PFSK-1 (cell line): ENCODE measurements at regions not wholly inside any gene's neighbourhood (a gene's known extent, or its start where the extent isn't known, plus 50 kb on each side); places are given as distances from the start of the nearest gene placed in this dataset.

Experiments
- FOXP2 ChIP-seq: optimal IDR thresholded peaks from 2 replicates; pipeline ENCODE3; 2011; ENCODE audit warnings: borderline replicate concordance, control low read depth, inconsistent platforms; ENCODE audit not compliant: insufficient read depth; ENCODE audit errors: extremely low read length, extremely low read depth
- POLR2AphosphoS5 ChIP-seq: IDR thresholded peaks from 2 replicates; pipeline ENCODE4 v1.6.1; 2012; ENCODE audit warnings: low read depth, mild to moderate bottlenecking, control low read depth, low read length, moderate library complexity
- SIN3A ChIP-seq: IDR thresholded peaks from 2 replicates; pipeline ENCODE4 v1.6.1; 2012; ENCODE audit warnings: mild to moderate bottlenecking, low read length, moderate library complexity, borderline replicate concordance; ENCODE audit not compliant: insufficient read depth
- TAF1 ChIP-seq: IDR thresholded peaks from 2 replicates; pipeline ENCODE4 v1.6.1; 2012; ENCODE audit warnings: low read length, control low read depth, borderline replicate concordance; ENCODE audit not compliant: insufficient read depth
- TF ChIP-seq, protein P1 (sequence below), 2 experiments: IDR thresholded peaks; 2 replicates each; pipeline versions ENCODE4 v1.6.1 to v1.8.0; 2011 to 2012; ENCODE audit warnings: low read depth in 2 of 2, low read length in 2 of 2, control low read depth in 1 of 2, inconsistent platforms in 1 of 2, mild to moderate bottlenecking in 1 of 2, moderate library complexity in 1 of 2; ENCODE audit not compliant: insufficient read depth in 1 of 2

DNA sequence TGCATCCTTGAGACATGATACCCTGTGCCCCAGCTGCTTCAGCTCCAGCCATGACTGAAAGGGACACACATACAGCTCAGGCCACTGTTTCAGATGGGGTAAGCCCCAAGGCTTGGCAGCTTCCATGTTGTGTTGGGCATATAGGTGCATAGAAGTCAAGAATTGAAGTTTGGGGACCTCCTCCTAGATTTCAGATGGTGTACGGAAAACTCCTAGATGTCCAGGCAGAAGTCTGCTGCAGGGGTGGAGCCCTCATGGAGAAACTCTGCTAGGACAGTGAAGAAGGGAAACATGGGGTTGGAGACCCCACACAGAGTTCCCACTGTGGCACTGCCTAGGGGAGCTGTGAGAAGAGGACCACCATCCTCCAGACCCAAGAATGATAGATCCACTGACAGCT, 1379.0 kb upstream of the MAP3K7 start:
- TF ChIP-seq TAF1 (no peak), FOXP2 (no peak), POLR2AphosphoS5 (no peak), SIN3A (no peak)
- TF ChIP-seq, protein P1, sequence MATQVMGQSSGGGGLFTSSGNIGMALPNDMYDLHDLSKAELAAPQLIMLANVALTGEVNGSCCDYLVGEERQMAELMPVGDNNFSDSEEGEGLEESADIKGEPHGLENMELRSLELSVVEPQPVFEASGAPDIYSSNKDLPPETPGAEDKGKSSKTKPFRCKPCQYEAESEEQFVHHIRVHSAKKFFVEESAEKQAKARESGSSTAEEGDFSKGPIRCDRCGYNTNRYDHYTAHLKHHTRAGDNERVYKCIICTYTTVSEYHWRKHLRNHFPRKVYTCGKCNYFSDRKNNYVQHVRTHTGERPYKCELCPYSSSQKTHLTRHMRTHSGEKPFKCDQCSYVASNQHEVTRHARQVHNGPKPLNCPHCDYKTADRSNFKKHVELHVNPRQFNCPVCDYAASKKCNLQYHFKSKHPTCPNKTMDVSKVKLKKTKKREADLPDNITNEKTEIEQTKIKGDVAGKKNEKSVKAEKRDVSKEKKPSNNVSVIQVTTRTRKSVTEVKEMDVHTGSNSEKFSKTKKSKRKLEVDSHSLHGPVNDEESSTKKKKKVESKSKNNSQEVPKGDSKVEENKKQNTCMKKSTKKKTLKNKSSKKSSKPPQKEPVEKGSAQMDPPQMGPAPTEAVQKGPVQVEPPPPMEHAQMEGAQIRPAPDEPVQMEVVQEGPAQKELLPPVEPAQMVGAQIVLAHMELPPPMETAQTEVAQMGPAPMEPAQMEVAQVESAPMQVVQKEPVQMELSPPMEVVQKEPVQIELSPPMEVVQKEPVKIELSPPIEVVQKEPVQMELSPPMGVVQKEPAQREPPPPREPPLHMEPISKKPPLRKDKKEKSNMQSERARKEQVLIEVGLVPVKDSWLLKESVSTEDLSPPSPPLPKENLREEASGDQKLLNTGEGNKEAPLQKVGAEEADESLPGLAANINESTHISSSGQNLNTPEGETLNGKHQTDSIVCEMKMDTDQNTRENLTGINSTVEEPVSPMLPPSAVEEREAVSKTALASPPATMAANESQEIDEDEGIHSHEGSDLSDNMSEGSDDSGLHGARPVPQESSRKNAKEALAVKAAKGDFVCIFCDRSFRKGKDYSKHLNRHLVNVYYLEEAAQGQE (IDR thresholded peaks at IDR 0.05; ENCODE audit: insufficient read depth in 1 of 2, low read depth in 2 of 2, low read length in 2 of 2), result no peak

DNA sequence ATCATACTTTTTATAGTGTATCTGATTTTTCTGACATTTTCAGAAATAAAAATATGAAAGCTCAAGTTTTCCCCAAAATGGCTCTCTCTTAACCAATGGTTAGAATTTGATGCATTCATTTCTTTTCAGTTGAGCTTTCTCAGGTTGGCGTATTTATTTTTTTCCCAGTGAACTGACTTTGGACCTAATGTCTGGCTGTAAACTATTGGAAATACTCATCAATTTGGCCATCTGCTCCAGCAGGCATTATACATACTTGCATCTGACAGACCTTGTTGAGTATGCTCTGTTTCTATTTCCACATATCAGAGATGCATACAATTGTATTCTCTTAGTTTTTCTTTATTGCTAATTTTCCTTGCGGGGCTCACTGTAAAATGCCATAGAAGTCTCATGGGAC, 1374.8 kb upstream of the MAP3K7 start:
- TF ChIP-seq TAF1 (no peak), SIN3A (no peak), FOXP2 (no peak), POLR2AphosphoS5 (no peak)
- TF ChIP-seq, protein P1 (IDR thresholded peaks at IDR 0.05; ENCODE audit: insufficient read depth in 1 of 2, low read depth in 2 of 2, low read length in 2 of 2), result no peak

DNA sequence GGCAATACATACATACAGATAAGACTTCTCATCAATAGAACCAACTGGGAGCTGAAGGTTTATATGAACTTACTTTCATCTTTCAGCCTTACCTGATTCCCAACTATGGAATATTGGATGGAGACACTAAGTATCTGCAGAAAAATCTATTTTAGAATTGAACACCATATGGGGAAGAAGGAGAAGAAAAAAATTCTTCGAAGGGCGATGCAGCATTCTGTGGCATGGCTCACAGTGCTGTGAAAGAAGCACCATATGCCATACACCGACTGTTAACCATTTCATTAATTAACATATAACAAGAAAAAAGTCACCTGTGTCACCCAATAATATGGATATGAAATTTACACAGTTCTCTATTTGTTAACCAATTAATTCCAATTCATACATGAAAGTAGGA, 1374.4 kb upstream of the MAP3K7 start:
- TF ChIP-seq FOXP2 (no peak), SIN3A (no peak), POLR2AphosphoS5 (no peak), TAF1 (no peak)
- TF ChIP-seq, protein P1 (IDR thresholded peaks at IDR 0.05; ENCODE audit: insufficient read depth in 1 of 2, low read depth in 2 of 2, low read length in 2 of 2), result no peak

DNA sequence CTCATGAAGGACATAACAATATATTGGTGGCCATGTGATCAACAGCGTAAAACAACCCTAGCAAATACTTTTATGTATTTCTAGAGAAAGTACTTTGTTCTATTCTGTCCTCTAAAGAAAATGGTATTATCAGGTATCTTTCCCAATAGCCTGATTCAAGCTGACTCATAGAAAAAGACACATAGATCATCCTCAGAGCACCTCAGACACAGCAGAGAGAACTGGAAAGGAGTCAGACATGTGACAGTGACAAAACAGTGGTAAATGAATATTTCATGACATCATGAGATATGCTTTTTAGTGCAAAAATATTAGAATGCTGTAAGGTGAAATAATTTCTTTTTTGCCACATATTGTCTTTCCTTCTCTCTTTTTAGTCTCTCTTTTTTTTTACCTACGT, 1355.0 kb upstream of the MAP3K7 start:
- TF ChIP-seq TAF1 (no peak), SIN3A (no peak), POLR2AphosphoS5 (no peak), FOXP2 (no peak)
- TF ChIP-seq, protein P1 (IDR thresholded peaks at IDR 0.05; ENCODE audit: insufficient read depth in 1 of 2, low read depth in 2 of 2, low read length in 2 of 2), result no peak

DNA sequence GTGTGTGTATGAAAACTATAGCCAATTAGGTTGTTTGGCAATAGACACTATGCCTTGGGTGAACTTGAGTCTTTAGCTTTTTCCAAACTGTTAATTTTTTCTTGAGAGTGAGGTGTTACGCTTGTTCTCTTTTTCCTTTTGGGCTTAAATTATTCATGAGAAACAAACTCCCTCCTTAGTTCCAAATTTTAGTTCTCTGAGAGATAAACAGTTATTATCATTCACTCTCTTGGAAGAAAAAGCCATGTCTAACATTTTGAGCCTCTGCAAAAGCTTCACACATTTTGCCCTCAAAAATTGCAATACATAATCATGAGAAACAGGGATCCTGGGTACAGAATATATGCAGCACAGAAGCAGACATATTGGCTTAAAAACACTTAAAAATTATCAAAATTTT, 1353.9 kb upstream of the MAP3K7 start:
- TF ChIP-seq SIN3A (no peak), FOXP2 (no peak), POLR2AphosphoS5 (no peak), TAF1 (no peak)
- TF ChIP-seq, protein P1 (IDR thresholded peaks at IDR 0.05; ENCODE audit: insufficient read depth in 1 of 2, low read depth in 2 of 2, low read length in 2 of 2), result no peak
